Peyer's patch (tissue), 4 donors: ENCODE measurements at regions not wholly inside any gene's neighbourhood (a gene's known extent, or its start where the extent isn't known, plus 50 kb on each side); places are given as distances from the start of the nearest gene placed in this dataset.

Experiments used
- DNase-seq, 3 donors: peaks; one replicate each; pipeline ENCODE4 v3.0.0-alpha.2; 2017 to 2019
- H3K27ac ChIP-seq, 4 donors: fragments of 200-600 bp; sonication (generic); one replicate each; pipeline ENCODE4 v1.5.1; 2016 to 2019
- H3K27me3 ChIP-seq, 2 donors: fragments of 200-600 bp; sonication (generic); one replicate each; pipeline ENCODE4 v1.5.1; 2019
- H3K36me3 ChIP-seq, 3 donors: fragments of 200-600 bp; sonication (generic); one replicate each; pipeline ENCODE4 v1.5.1; 2016 to 2019
- H3K4me1 ChIP-seq, 4 donors: fragments of 200-600 bp; sonication (generic); one replicate each; pipeline ENCODE4 v1.5.1; 2016 to 2019
- H3K4me3 ChIP-seq, 4 donors: fragments of 200-600 bp; sonication (generic); 1 replicate in 3 of 4; 2 replicates in 1 of 4; pipeline ENCODE4 v1.5.1; 2016 to 2019; ENCODE audit warnings: mild to moderate bottlenecking in 1 of 4
- H3K9me3 ChIP-seq, 4 donors: fragments of 200-600 bp; sonication (generic); one replicate each; pipeline ENCODE4 v1.5.1; 2016 to 2019; ENCODE audit warnings: mild to moderate bottlenecking in 1 of 4
- CTCF ChIP-seq, 6 experiments: fragments of 450-650 bp in 4 of 6; fragments of 200-600 bp in 2 of 6; sonication (generic) in 1 of 6; IDR thresholded peaks; one replicate each; pipeline ENCODE4 v1.5.1; 2017 to 2019; ENCODE audit warnings: antibody characterized with exemption in 6 of 6, mild to moderate bottlenecking in 3 of 6, moderate library complexity in 1 of 6
- POLR2A ChIP-seq, 2 donors: fragments of 450-650 bp; IDR thresholded peaks; one replicate each; pipeline ENCODE4 v1.5.1; 2017; ENCODE audit warnings: antibody characterized with exemption in 2 of 2, mild to moderate bottlenecking in 2 of 2, moderate library complexity in 2 of 2

- no peak for TF ChIP-seq CTCF (IDR thresholded peaks at IDR 0.05)
- no peak for TF ChIP-seq POLR2A (IDR thresholded peaks at IDR 0.05)
- H3K9me3 ChIP-seq, result no peaks in the 10 kb centered on the region
- no peak overlapping the region for H3K27ac ChIP-seq
- DNase-seq, result no peak
- no peak overlapping the region for H3K4me3 ChIP-seq
- H3K27me3 ChIP-seq, result no peaks in the 10 kb centered on the region
- H3K4me1 ChIP-seq, result no peaks in the 10 kb centered on the region
- H3K36me3 ChIP-seq, result no peaks in the 10 kb centered on the region
Observed at GRCh38 chr4:185879666-185880312, 67.8 kb upstream of the SORBS2 start.

GRCh38 chr4:185880571-185880970 is 68.6 kb upstream of the SORBS2 start:
- Histone ChIP-seq H3K27me3 (no peaks in the 10 kb centered on the region), H3K9me3 (no peaks in the 10 kb centered on the region), H3K4me3 (no peak overlapping the region), H3K36me3 (no peaks in the 10 kb centered on the region), H3K4me1 (no peaks in the 10 kb centered on the region), H3K27ac (no peak overlapping the region)
- DNase-seq, result no peak
- TF ChIP-seq POLR2A (IDR thresholded peaks at IDR 0.05) (no peak), CTCF (IDR thresholded peaks at IDR 0.05) (no peak)

- Histone ChIP-seq H3K27me3 (no peaks in the 10 kb centered on the region), H3K4me1 (no peaks in the 10 kb centered on the region), H3K36me3 (no peaks in the 10 kb centered on the region), H3K27ac (no peak overlapping the region), H3K9me3 (no peaks in the 10 kb centered on the region), H3K4me3 (no peak overlapping the region)
- TF ChIP-seq CTCF (IDR thresholded peaks at IDR 0.05), result no peak
- DNase-seq, result no peak
Observed at GRCh38 chr4:185881430-185881829, 69.4 kb upstream of the SORBS2 start.

GRCh38 chr4:185883591-185883990 is 71.6 kb upstream of the SORBS2 start:
- Histone ChIP-seq H3K27ac (no peak overlapping the region), H3K27me3 (no peaks in the 10 kb centered on the region)
- no peak for TF ChIP-seq POLR2A (IDR thresholded peaks at IDR 0.05)
- no peak for TF ChIP-seq CTCF (IDR thresholded peaks at IDR 0.05)

GRCh38 chr4:185885075-185885474 is 73.1 kb upstream of the SORBS2 start:
- no peaks in the 10 kb centered on the region for H3K4me1 ChIP-seq
- H3K27me3 ChIP-seq, result no peaks in the 10 kb centered on the region
- no peak overlapping the region for H3K4me3 ChIP-seq
- H3K36me3 ChIP-seq, result no peaks in the 10 kb centered on the region
- no peaks in the 10 kb centered on the region for H3K9me3 ChIP-seq
- DNase-seq, result no peak
- no peak overlapping the region for H3K27ac ChIP-seq
- TF ChIP-seq CTCF (IDR thresholded peaks at IDR 0.05), result no peak
- TF ChIP-seq POLR2A (IDR thresholded peaks at IDR 0.05), result no peak

More at GRCh38 chr4:185883591-185883990, 71.6 kb upstream of the SORBS2 start:
- Histone ChIP-seq H3K36me3 (no peaks in the 10 kb centered on the region), H3K4me1 (no peaks in the 10 kb centered on the region), H3K9me3 (no peaks in the 10 kb centered on the region), H3K4me3 (no peak overlapping the region)
- no peak for DNase-seq

- Histone ChIP-seq H3K27ac (no peak overlapping the region), H3K27me3 (no peaks in the 10 kb centered on the region), H3K9me3 (no peaks in the 10 kb centered on the region), H3K4me3 (no peak overlapping the region), H3K36me3 (no peaks in the 10 kb centered on the region), H3K4me1 (no peaks in the 10 kb centered on the region)
- no peak for DNase-seq
- TF ChIP-seq POLR2A (IDR thresholded peaks at IDR 0.05), result no peak
- TF ChIP-seq CTCF (IDR thresholded peaks at IDR 0.05), result no peak
Observed at GRCh38 chr4:185885604-185886003, 73.6 kb upstream of the SORBS2 start.
